Spinal cord (tissue), 9 donors: ENCODE measurements at regions not wholly inside any gene's neighbourhood (a gene's known extent, or its start where the extent isn't known, plus 50 kb on each side); places are given as distances from the start of the nearest gene placed in this dataset.
A peak's percentile ranks its signal among the peaks of the same experiment; 100 is the strongest.

Source experiments
- DNase-seq, 6 donors: peaks; one replicate each; pipeline versions ENCODE4 v3.0.0 to v3.0.0-alpha.2; 2013 to 2015; ENCODE audit warnings: low spot score in 6 of 6, low read depth in 4 of 6
- H3K27ac ChIP-seq: one replicate; pipeline ENCODE4 v1.5.1; 2013; ENCODE audit warnings: low read depth, low read length, control low read depth
- H3K27me3 ChIP-seq: one replicate; pipeline ENCODE4 v1.6.1; 2013; ENCODE audit warnings: low read length; ENCODE audit not compliant: control insufficient read depth, insufficient read depth
- H3K36me3 ChIP-seq: one replicate; pipeline ENCODE4 v1.6.1; 2013; ENCODE audit warnings: low read length; ENCODE audit not compliant: control insufficient read depth, insufficient read depth
- H3K4me1 ChIP-seq: one replicate; pipeline ENCODE4 v1.6.1; 2013; ENCODE audit warnings: low read length; ENCODE audit not compliant: control insufficient read depth, insufficient read depth
- H3K4me3 ChIP-seq: one replicate; pipeline ENCODE4 v1.5.1; 2013; ENCODE audit warnings: low read depth, low read length, control low read depth
- H3K9me3 ChIP-seq: one replicate; pipeline ENCODE4 v1.6.1; 2013; ENCODE audit warnings: low read length; ENCODE audit not compliant: control insufficient read depth, insufficient read depth
- WGBS: methylation state at CpG from one replicate; pipeline ENCODE4 v1.1.5; 2013; ENCODE audit warnings: missing lambda C conversion rate; ENCODE audit not compliant: insufficient coverage; 5-methylcytosine and 5-hydroxymethylcytosine counted together
- donor health status: healthy.

GRCh38 chr15:39114690-39115378 lies 466.0 kb upstream of the THBS1 start:
- no peaks in the 10 kb centered on the region for H3K4me1 ChIP-seq
- H3K4me3 ChIP-seq, result no peak overlapping the region
- WGBS, result no CpG with 5 or more reads among the region's 1 CpG

GRCh38 chr15:39115379-39116057 lies 465.4 kb upstream of the THBS1 start:
- Histone ChIP-seq H3K4me1 (no peaks in the 10 kb centered on the region), H3K27ac (no peak overlapping the region), H3K9me3 (no peaks in the 10 kb centered on the region), H3K4me3 (no peak overlapping the region), H3K27me3 (no peaks in the 10 kb centered on the region), H3K36me3 (no peaks in the 10 kb centered on the region)
- no peak for DNase-seq
- 88% methylated on average over 2 of the region's 2 CpGs for WGBS

More at GRCh38 chr15:39114690-39115378, 466.0 kb upstream of the THBS1 start:
- Histone ChIP-seq H3K27me3 (no peaks in the 10 kb centered on the region), H3K27ac (no peak overlapping the region), H3K9me3 (no peaks in the 10 kb centered on the region), H3K36me3 (no peaks in the 10 kb centered on the region)
- DNase-seq, result no peak

- Histone ChIP-seq H3K36me3 (no peaks in the 10 kb centered on the region), H3K9me3 (no peaks in the 10 kb centered on the region), H3K4me1 (no peaks in the 10 kb centered on the region), H3K27ac (no peak overlapping the region), H3K4me3 (no peak overlapping the region), H3K27me3 (no peaks in the 10 kb centered on the region)
- no peak for DNase-seq
- 20% methylated on average over 1 of the region's 2 CpGs for WGBS
Measured at GRCh38 chr15:39118510-39118909, 462.4 kb upstream of the THBS1 start.

GRCh38 chr15:39124155-39124552 lies 456.7 kb upstream of the THBS1 start:
- no peaks in the 10 kb centered on the region for H3K36me3 ChIP-seq
- no peak overlapping the region for H3K27ac ChIP-seq
- no peaks in the 10 kb centered on the region for H3K27me3 ChIP-seq
- DNase-seq, result no peak
- H3K9me3 ChIP-seq, result no peaks in the 10 kb centered on the region
- 93% methylated on average over 7 of the region's 7 CpGs for WGBS
- H3K4me3 ChIP-seq, result no peak overlapping the region
- no peaks in the 10 kb centered on the region for H3K4me1 ChIP-seq

DNA sequence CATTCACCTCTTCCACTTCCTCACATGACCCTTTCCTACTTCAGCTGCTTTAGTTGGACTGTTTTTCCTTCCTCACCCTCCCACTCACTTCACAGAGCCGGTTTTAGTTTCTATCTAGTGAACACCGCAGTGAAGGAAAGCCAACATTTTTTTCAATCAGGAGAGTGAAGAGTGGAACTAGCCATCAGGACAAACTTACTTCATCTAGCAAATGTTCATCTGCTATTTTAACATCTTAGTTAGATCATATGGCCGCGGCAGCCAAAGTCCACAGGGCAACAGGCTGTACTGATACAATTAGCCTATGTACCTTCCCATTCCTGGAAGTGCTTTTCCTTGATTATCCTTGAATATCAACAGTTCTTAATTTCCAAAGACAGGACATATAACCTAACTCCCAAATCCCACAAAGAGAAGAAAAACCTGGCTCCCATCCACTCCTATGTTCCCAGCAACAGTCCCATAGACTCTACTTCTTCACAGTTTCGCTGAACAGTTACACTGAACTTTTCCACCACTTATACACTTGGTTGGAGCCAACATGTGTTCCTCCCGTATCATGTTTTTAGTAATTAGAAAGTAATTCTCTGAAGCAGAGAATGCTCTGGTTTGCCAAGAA lies 456.2 kb upstream of the THBS1 start:
- Histone ChIP-seq H3K9me3 (no peaks in the 10 kb centered on the region), H3K4me1 (no peaks in the 10 kb centered on the region), H3K27me3 (no peaks in the 10 kb centered on the region), H3K36me3 (no peaks in the 10 kb centered on the region), H3K4me3 (no peak overlapping the region), H3K27ac (no peak overlapping the region)
- no peak for DNase-seq
- 94% methylated on average over 2 of the region's 6 CpGs for WGBS

DNA sequence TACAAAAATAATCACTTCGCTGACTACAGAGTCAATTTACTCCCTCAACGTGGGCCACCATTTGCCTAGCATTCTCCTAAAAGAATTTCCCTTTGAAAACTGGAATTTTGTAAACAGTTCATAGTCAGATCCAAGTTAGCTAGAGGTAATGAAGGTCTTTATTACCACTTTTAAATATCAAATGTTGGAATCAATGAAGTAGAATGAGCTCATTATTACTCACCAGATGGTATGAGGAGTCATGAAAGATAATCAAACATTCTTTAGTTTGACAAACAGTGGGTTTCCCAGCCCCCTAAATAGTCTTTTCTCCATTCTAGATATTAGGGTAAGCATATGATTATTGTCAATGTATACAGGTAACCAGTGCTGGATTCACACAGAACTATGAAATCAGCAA lies 455.7 kb upstream of the THBS1 start:
- no CpG with 5 or more reads among the region's 2 CpGs for WGBS
- Histone ChIP-seq H3K27me3 (no peaks in the 10 kb centered on the region), H3K27ac (no peak overlapping the region), H3K36me3 (no peaks in the 10 kb centered on the region), H3K4me1 (no peaks in the 10 kb centered on the region), H3K4me3 (no peak overlapping the region), H3K9me3 (no peaks in the 10 kb centered on the region)
- no peak for DNase-seq

- no peak overlapping the region for H3K4me3 ChIP-seq
- H3K4me1 ChIP-seq, result no peaks in the 10 kb centered on the region
- no peaks in the 10 kb centered on the region for H3K36me3 ChIP-seq
- WGBS, result 50% methylated on average over 1 of the region's 4 CpGs
- H3K9me3 ChIP-seq, result no peaks in the 10 kb centered on the region
- no peak overlapping the region for H3K27ac ChIP-seq
- DNase-seq, result peak in 2 of 6 donors; percentile 6 to 14
- no peaks in the 10 kb centered on the region for H3K27me3 ChIP-seq
Measured at GRCh38 chr15:39125904-39126303, 455.0 kb upstream of the THBS1 start.

GRCh38 chr15:39127151-39127790 lies 453.6 kb upstream of the THBS1 start:
- Histone ChIP-seq H3K9me3 (no peaks in the 10 kb centered on the region), H3K36me3 (no peaks in the 10 kb centered on the region), H3K4me1 (no peaks in the 10 kb centered on the region), H3K4me3 (no peak overlapping the region), H3K27ac (no peak overlapping the region), H3K27me3 (no peaks in the 10 kb centered on the region)
- 43% methylated on average over 1 of the region's 2 CpGs for WGBS
- DNase-seq, result no peak

GRCh38 chr15:39127925-39128617 lies 452.8 kb upstream of the THBS1 start:
- no peak overlapping the region for H3K27ac ChIP-seq

More at GRCh38 chr15:39127925-39128617, 452.8 kb upstream of the THBS1 start:
- H3K27me3 ChIP-seq, result no peaks in the 10 kb centered on the region
- H3K4me1 ChIP-seq, result no peaks in the 10 kb centered on the region
- no peaks in the 10 kb centered on the region for H3K36me3 ChIP-seq
- WGBS, result no CpG with 5 or more reads among the region's 2 CpGs
- DNase-seq, result no peak
- H3K9me3 ChIP-seq, result no peaks in the 10 kb centered on the region
- H3K4me3 ChIP-seq, result no peak overlapping the region
